Stimulated activated CD4-positive, alpha-beta T cell treated with anti-CD3 and anti-CD28 coated beads, Interleukin-4, amount 100 ng/mL, for 1 hour (primary cell): ENCODE measurements at regions not wholly inside any gene's neighbourhood (a gene's known extent, or its start where the extent isn't known, plus 50 kb on each side); places are given as distances from the start of the nearest gene placed in this dataset.

Source experiments
- DNase-seq: peaks from one replicate; pipeline ENCODE4 v3.0.0-alpha.2; 2020

DNA sequence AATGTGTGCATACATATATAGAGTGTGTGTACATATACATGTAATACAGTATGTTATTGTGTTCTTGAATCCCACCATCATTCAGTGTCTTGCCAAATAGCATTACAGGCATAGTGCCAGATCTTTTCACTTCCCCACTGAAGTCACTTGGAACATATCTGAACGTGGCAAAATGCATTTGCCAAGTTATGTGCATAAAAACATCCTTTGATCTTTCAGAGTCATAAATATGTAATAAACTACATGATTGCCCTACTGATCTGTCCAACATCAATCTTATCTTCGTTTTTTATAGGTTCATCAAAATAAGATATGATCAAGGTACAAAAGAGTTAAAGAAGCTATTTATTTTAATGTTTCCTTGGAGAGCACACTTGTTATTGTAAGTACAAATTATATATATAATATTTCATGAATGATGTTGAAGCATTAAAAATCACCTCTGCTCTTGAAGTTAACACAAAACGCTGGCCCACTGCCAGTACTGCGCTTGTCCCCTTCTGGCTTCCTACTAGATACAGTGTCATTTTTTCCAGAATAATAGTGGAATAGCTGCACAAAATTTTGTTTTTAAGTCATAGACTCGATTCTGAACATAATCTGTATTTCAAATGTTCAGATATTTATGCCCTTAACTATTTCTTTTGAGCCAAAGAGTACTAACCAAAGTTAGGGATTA, 549.5 kb upstream of the ARRDC4 start:
- DNase-seq, result no peak

DNA sequence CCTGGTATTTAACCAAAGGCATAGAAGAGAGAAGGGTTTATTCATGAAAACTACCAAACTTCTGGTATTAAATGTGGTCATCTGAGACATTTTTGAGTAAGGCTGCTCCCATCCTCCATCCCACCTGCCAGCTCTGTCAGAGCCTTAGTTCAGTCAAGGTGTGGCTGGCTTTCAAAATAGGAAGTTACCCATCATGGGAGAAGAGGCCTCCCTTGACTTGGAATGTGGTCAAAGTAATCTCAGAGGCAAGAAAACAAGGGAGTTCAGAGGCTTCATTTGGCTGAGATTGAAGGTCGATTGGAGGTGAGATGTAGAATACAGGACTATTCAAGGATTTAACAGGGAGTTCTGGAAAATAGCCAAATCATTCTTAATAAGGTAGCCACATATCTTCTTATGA, 540.4 kb upstream of the ARRDC4 start:
- no peak for DNase-seq

DNA sequence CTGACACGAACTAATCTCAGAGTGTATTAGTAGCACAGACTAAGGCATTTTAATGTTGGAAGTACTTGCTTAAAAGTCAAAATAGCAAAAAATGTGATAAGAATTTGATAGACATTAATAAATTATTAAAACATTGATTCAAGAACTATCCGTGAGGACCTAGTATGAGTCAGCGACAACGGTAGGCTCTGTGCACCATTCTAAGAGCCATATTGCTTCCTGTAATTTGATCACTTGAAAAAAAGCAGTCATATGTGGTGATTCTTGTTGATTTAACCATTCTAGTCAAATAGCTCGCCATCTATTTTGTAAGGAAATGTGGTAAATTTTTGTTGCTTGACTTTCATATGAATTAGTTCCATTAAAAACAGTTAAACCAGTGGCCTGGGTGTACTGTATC, 534.9 kb upstream of the ARRDC4 start:
- DNase-seq, result no peak

DNA sequence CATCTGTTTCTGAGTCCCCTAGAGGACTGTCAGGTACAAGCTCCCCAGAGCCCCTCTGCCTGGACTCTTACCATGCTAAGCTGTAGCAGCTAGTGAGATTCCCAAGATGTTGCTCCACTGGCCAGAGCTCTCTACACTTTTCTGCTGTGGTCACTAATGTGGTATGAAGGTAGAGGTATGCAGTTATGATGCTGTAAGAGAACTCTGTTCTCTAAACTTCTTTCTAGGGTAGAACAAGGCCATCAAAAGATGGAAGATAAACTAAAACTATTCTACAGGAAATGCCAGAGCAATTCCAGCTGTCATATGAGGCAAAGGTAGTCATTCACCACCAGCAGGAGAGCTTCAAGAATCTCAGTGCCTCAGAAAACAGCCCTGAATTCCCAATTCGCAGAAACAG, 517.4 kb upstream of the ARRDC4 start:
- DNase-seq, result no peak

DNA sequence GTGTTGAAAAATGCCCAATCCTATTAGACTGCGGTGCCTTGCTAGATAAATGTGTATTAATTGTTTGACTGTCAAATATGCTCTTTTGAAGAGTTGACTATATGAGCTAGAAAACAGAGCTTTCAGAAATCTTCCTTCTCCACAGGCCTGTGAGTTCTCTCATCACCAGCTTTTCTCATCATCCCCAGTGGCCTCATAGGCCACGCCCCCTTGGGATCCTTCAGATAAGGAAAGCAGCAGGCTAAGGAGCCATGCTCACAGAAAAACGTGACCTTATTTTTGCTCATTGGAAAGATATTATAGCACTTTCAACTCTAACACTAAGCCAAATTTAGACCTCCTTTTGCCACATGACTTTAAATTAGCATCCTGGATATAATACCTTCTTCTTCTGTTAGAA, 514.4 kb upstream of the ARRDC4 start:
- no peak for DNase-seq

DNA sequence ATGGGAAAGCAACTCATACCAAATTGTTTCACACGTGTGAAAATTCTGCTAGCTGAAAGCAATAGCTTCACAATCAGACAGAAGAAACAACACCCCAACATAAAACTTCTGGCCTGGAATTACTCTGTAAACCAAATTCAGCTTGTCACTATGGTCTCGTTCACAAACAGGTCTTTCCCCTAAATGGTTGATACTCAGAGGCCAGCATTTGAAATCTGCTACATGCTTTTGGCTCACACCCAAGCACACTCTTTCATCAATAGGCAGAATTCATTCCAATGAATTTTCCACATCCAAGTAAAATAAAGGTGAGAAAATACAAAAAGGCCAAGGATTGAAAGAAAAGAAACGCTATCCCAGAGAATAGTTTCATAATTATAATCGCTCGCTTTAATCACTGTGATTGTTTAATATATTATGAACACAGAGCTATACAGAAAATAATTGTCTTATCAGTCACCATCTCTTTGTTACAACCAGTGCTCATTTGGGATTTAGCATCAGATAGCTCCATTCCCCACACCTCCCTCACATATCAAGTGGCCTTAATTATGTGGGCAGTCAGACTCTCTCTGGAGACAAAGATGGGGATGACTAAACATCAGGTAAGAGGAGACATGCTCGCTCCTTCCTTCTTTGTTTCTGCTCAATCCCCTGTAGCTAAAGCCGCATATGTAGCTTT, 503.8 kb upstream of the ARRDC4 start:
- DNase-seq, result no peak

DNA sequence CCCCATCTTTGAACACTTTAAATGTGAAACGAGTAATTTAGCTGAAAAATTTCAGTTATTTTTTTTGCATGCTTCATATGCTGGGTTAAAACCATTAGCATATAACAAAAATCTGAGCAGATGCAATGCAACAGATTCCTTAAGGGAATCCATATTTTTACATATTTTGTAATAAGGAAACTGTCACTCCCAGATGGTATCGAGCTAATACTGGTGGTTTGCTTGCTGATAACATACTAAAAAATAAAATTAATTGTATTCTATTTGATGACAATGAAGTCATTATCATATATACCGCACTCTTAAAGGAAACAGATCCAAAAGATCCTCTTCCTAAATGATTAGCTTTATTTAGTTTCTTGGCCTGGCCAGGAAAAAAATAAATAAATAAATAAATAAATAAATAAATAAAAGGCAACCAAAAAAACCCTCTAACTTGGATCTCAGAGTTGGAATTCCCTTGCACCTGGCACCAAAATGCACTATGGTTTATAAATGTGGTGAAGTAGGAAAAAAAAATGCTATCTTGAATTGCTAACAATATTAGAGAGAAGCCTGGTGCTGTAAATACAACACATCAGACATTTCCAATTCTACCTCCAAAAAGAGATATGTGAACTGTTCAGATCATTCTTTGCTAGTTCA, 503.2 kb upstream of the ARRDC4 start:
- DNase-seq, result no peak

DNA sequence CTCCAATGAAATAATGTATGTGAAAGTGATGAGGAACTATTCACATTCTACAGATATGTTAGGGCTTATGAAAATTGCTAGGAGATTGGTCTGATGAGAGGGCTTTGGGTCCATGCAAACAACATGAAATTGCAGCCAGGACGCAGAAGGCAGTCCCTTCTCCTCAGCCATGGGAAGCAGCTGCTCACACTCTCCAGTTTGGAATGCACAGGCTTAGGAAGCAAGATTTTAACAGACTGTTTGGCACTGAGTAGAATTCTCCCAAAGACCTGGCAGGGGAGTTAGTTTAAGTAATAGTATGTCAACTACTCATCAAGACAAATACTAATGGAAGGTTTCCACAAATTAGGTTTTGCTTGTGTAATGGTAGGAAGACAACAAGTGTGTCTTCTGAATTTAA, 500.7 kb upstream of the ARRDC4 start:
- DNase-seq, result no peak

DNA sequence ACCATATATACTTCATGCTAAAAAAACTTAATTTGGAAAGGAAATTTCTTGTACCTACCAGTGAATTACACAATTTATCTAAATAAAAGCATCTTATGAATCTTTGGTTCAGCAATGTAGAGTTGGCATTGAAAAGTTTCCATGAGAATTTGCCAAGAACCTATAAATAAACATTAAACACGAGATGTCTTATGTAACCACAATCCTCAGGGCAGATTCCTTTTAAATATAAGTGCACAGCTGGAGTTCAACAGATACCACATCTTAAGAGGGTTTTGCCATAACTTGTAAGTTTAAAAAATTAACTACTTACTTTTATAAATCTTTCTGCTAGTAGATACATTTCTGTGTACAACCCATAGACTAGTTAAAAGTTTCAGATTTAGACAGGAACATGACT, 499.3 kb upstream of the ARRDC4 start:
- DNase-seq, result no peak

DNA sequence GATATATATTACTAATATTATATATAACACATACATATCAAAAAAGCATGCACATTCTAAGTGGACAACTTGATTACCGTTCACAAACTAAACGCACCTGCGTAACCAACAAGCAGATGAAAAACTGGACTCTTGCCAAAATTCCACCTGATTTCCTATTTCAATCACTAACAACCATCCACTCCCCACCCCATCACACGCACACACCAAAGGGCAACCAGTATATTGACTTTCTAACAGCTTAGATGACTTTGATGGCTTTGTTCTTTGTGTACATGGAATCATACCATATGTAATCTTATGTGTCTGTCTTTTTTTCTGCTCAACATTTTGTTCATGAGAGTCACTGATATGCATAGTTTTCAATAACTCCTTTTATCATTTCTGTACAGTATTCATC, 496.8 kb upstream of the ARRDC4 start:
- DNase-seq, result no peak

DNA sequence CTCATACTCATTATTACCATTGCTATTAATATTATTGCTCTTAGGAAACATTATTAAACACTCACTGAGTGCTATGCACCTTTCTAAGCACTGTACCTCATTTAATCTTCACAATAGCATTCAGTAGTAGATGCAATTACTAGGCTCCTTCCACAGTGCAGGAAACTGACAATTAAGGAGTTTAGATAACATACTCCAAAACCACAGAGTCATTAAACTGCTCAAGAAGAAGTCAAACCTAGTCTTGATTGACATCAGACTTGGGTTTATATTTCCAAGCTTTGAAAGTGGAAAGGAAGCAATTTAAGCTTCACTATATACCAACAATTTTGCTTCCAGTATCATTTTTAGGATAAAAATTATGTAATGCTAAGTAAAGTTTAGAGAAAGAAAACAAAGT, 490.1 kb upstream of the ARRDC4 start:
- DNase-seq, result no peak

DNA sequence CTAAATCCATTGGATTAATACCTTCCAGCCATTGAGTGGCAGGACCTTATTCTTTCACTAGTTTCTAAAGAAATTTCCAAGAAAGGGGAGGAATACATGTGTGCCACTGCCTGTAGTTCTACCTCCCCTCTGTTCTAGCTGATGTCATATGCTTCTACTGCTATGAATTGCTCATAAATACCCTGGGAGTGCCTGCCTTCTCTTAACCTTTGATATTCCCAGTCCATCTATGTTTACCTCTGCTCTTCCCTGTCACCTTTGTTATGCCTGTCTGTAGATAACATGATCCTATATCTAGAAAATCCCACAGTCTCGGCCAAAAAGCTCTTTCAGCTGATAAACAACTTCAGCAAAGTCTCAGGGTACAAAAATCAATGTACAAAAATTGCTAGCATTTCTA, 486.9 kb upstream of the ARRDC4 start:
- no peak for DNase-seq

DNA sequence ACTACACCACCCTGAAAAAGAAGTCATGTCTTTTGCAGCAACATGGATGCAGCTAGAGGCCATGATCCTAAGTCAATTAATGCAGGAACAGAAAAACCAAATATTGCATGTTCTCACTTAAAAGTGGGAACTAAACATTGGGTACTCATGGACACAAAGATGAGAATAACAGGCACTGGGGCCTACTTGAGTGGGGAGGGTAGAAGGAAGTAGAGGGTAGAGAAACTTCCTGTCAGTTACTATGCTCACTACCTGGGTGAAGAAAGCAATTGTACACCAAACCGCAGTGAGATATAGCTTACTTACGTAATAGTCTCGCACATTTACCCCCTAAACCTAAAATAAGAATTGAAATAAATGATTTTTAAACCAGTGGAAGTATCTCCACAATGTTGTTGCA, 480.5 kb upstream of the ARRDC4 start:
- DNase-seq, result no peak

DNA sequence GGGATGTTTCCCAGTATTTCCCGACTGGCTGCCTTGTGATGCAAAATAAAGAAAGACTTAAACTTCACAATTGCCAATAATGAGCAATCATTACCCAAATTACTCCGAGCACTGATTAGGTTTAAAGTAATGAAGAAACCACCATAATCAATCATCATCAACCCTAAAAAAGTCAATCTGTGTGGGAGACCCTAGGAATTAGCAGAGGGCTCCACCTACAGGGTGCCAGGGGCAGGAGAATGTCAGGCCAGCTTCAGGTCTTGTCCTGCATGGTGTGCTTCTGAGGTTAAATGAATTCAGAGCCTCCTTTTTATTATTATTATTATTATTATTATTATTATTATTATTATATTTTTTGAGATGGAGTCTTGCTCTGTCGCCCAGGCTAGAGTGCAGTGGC, 478.0 kb upstream of the ARRDC4 start:
- DNase-seq, result no peak

DNA sequence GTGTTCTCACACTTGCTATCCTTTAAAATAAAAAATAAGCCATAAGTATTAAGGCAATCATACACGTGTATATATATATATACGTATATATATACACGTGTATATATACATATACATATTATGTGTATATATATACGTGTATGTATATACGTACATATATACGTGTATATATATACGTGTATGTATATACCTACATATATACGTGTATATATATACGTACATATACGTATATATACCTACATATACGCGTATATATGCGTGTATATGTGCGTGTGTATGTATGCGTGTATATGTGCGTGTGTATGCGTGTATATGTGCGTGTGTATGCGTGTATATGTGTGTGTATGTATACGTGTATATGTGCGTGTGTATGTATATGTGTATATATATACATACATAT, 477.3 kb upstream of the ARRDC4 start:
- no peak for DNase-seq

DNA sequence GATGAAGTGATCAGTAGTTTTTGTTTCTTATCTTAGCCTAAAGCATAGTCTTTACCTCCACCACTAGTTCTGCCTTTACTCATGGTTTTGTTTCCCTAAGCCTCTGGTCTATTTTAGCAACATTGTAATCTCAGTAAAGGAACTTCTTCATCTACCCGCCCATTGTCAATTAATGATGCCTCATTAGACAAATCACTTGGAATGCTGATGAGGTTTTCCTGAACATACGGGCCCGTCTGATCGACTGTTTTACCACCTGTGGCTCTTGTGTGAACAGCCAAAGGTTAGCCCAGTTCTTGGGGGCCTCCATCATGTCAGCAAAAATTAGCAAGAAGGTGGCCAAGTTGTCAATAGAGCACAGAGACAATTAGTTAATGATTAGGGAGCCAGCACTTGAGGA, 470.1 kb upstream of the ARRDC4 start:
- DNase-seq, result no peak

DNA sequence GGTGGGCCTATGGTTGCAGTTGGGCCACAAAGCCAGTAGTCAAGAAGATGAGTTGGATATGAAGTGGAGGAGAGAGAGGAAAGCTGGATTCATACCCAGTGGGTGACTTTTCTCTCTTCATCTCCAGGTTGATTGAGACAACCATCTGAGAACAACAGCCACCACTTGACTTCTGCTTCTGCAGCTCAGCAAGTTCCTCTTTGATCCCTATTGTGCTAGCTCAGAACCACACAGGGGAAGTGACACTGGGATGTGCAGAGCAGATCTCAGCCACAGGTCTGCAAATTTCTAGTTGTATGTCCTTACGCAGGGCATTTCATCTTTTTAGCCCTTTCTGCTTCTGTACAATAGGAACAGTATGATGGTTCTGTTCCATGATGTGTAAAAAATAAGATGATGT, 459.2 kb upstream of the ARRDC4 start:
- DNase-seq, result no peak

DNA sequence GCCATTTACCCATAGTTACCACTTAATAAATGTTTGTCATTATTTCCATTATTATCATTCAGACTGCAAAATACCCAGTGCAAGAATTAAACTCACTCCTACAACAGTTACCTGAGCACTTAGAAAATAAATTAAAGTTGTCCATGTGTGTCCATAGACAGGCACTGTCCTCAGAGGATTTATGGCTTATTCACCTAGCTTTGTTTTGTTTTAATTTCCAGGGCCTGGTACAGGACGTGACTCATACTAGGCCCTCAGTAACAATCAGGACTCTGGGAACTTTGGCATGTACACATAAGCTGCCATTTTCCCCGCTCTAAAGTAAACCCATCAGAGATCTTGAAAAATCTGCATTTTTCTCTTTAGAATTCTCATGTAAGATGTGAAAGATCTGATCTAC, 458.5 kb upstream of the ARRDC4 start:
- no peak for DNase-seq

DNA sequence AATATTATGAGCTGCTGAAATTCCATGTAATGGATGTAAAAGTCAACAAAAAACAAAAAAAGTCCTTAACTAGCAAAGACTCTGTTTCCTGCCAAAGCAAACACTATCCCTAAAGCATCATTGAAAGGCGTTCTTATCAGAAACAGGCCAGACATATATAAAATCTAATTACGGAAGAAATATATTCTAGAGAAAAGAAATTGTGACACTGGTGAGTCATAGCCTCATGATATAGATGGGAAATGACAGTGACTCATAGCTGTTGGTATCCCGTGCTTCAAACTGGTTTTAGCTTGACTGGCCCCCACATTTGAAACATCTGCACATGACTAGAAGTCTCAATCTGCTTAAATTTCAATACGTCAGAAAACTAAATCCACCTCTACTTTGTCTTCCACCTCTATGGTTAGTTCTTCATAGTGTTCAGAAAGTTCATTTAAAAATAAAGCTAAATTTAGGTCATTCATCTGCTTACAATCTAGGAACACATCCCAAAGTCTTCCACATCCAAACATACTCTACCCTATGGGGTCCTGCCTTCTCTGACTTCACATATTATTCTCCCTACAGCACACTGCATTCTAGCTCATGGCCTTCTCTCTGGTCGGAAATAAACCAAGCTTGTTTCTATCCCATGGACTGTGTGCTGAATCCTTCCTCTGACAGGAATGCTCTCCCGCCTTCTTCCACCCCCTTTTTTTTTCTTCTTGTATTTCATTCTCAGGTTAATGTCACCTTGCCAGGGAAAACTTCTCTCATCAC, 456.3 kb upstream of the ARRDC4 start:
- DNase-seq, result no peak

DNA sequence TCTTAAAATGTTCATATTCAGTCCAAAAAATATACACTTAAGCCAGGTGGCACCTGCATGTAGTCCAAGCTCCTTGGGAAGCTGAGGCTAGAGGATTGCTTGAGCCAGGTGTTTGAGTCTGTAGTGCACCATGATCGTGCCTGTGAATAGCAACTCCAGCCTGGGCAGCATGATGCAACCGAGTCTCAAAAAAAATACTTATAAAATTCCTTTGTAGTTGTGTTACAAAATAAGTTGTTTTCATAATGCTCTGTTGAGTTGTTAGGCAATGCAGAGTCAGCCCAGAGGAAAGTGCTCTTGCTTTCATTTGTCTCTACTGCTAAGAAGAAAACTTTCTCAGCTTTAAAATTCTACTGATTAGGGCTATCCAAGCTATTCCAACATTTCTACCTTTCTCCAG, 442.8 kb upstream of the ARRDC4 start:
- no peak for DNase-seq

DNA sequence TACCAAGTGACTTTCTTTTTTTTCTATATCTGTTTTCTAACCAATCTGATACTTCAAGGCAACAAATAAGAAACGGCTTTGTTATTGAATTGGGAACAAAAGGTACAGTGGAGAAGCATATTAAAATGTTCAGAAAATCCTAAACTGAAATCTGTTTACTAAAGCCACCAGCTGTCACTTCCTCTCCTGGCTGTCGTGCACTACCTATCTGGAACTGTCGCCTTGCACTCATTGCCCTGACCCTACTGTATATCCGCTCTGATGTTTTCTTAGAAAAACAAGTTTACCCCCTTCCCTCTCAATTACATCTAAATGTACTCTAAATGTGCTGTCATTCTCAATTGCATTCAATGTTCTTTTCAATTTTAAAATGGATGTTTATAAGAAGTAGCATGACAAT, 439.8 kb upstream of the ARRDC4 start:
- DNase-seq, result no peak

DNA sequence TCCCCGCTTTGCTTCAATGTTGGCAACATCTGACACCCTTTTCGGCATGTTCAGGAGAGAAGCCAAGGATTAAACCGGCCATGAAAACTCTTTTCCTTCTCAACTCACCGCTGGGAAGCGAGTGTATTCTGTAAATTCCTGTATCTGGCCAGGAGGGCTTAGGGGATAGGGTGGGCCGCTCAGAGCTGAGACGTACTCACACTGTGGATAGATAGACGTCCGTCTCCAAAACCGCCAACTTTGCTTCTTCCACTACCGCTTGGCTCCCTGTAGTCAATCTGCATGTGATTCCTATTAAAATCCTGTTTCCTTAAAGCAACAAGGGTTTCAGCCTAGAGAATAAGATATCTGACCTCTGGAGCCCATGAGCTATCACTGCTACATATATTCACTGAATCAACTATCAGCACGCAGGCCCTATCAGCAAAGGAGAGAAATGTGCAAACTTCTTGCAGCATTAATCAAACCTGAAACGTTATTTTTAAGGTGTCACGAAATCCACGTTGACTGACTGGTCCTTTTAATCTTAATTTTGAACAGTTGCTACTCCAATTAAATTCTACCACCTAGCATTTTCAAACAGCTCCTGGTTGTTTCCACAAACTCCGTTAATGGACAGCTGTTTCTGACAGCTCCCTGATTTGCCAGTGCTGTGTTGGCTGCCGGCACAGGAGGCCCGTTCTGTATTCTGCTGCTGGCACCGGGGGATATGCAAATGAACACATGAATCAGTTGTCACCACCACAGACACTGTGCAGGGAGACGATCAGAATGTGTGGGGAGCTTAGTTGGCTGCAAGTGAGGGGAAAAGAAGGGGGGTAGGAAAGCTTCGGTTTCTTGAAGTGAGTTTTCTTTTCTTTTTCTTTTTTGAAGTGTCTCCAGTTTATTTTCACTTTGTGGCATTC, 438.9 kb upstream of the ARRDC4 start:
- no peak for DNase-seq

DNA sequence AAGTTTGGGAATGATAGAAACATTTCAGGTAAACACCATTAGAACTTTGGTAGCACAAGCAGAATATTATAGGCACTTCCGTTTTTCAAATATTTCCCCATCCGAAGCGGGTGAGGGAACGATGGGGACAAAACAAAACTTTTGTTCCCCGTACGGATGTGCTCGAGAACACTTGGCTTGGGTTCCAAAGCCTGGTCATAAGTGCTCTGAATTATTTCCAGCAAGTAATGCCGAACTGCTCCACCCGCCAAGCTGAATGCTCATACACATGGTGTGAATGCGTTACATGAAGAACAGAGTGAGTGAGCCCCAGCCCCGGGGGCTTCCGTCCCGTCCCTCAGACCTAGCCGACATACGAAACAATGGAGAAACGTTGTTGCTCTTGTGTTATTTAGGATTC, 438.2 kb upstream of the ARRDC4 start:
- no peak for DNase-seq
